ENCODE measurements at regions not wholly inside any gene's neighbourhood (a gene's known extent, or its start where the extent isn't known, plus 50 kb on each side); places are given as distances from the start of the nearest gene placed in this dataset.

- no peaks in the 10 kb centered on the region for H3K9me3 ChIP-seq (ENCODE audit: control insufficient read depth, insufficient read depth, low read depth, low read length)
- H3K4me1 ChIP-seq (ENCODE audit: control insufficient read depth, insufficient read depth, low read length): no peaks in the 10 kb centered on the region
- no peak for TF ChIP-seq ATF2 (tag by site-specific recombination; IDR thresholded peaks at IDR 0.05; ENCODE audit: low read depth)
- CTCF ChIA-PET: no interaction called here
- no peak overlapping the region for H3K4me3 ChIP-seq (ENCODE audit: low read depth, low read length)
- no peaks in the 10 kb centered on the region for H3K36me3 ChIP-seq (ENCODE audit: control insufficient read depth in 2 of 2, insufficient read depth in 1 of 2, low read length in 2 of 2)
- no peak overlapping the region for H3K27ac ChIP-seq (ENCODE audit: extremely low read depth, low read depth, low read length)
- POLR2A ChIA-PET: no interaction called here
Observed at GRCh38 chr2:122315306-122315705, 559.9 kb downstream of the TSN start.

- Histone ChIP-seq H3K36me3 (ENCODE audit: control insufficient read depth in 2 of 2, insufficient read depth in 1 of 2, low read length in 2 of 2) (no peaks in the 10 kb centered on the region), H3K27ac (ENCODE audit: extremely low read depth, low read depth, low read length) (no peak overlapping the region), H3K9me3 (ENCODE audit: control insufficient read depth, insufficient read depth, low read depth, low read length) (no peaks in the 10 kb centered on the region), H3K4me3 (ENCODE audit: low read depth, low read length) (no peak overlapping the region), H3K4me1 (ENCODE audit: control insufficient read depth, insufficient read depth, low read length) (no peaks in the 10 kb centered on the region)
- ChIA-PET CTCF (no interaction called here), POLR2A (no interaction called here)
- no peak for TF ChIP-seq ZFHX2 (tag by site-specific recombination; conservative IDR thresholded peaks at IDR 0.05)
- no peak for TF ChIP-seq ZNF23 (tag by site-specific recombination; IDR thresholded peaks at IDR 0.05; ENCODE audit: borderline replicate concordance)
- TF ChIP-seq ZNF513 (tag by site-specific recombination; IDR thresholded peaks at IDR 0.05): no peak
- TF ChIP-seq KLF17 (tag by site-specific recombination; IDR thresholded peaks at IDR 0.05): no peak
- TF ChIP-seq ZBTB49 (tag by site-specific recombination; IDR thresholded peaks at IDR 0.05; ENCODE audit: low read depth): no peak
- no peak for TF ChIP-seq ZNF114 (tag by site-specific recombination; IDR thresholded peaks at IDR 0.05)
- TF ChIP-seq ZNF621 (tag by site-specific recombination; IDR thresholded peaks at IDR 0.05): no peak
- no peak for TF ChIP-seq ZNF354C (tag by site-specific recombination; IDR thresholded peaks at IDR 0.05; ENCODE audit: borderline replicate concordance, low read depth)
- TF ChIP-seq ZNF148 (tag by site-specific recombination; IDR thresholded peaks at IDR 0.05; ENCODE audit: borderline replicate concordance): no peak
- TF ChIP-seq ZNF670 (tag by site-specific recombination; IDR thresholded peaks at IDR 0.05; ENCODE audit: low read depth): no peak
- no peak for TF ChIP-seq SALL2 (tag by site-specific recombination; IDR thresholded peaks at IDR 0.05; ENCODE audit: borderline replicate concordance)
- TF ChIP-seq BCL11B (tag by site-specific recombination; IDR thresholded peaks at IDR 0.05; ENCODE audit: low read depth): no peak
- no peak for TF ChIP-seq MEIS1 (CRISPR knock-in tag; IDR thresholded peaks at IDR 0.05; ENCODE audit: borderline replicate concordance)
Observed at GRCh38 chr2:122319539-122320132, 564.2 kb downstream of the TSN start.
